Smooth muscle cell (in vitro differentiated cells): ENCODE measurements at regions not wholly inside any gene's neighbourhood (a gene's known extent, or its start where the extent isn't known, plus 50 kb on each side); places are given as distances from the start of the nearest gene placed in this dataset.
"Not testable (repeated sequence)": the region's sequence is repeated elsewhere in the genome, so short reads cannot be mapped to it uniquely, and the experiment has no call there.

Experiments
- DNase-seq: peaks from one replicate; lab custom pipeline; 2025; ENCODE audit not compliant: unreplicated experiment; lab: John Stamatoyannopoulos, UW
- H2AFZ ChIP-seq: fragments of 200-600 bp; sonication (generic); 2 replicates; pipeline ENCODE4 v1.6.0; 2016; ENCODE audit warnings: antibody characterized with exemption, low read depth, mild to moderate bottlenecking
- H3F3A ChIP-seq: fragments of 200-600 bp; sonication (generic); 2 replicates; pipeline ENCODE4 v1.6.0; 2017; ENCODE audit warnings: antibody characterized with exemption, low read depth
- H3K27ac ChIP-seq: fragments of 200-600 bp; sonication (generic); 2 replicates; pipeline ENCODE4 v1.5.1; 2016; ENCODE audit warnings: low read depth, mild to moderate bottlenecking
- H3K27me3 ChIP-seq: fragments of 200-600 bp; sonication (generic); 2 replicates; pipeline ENCODE4 v1.6.1; 2016; ENCODE audit warnings: low read depth, mild to moderate bottlenecking
- H3K36me3 ChIP-seq: fragments of 200-600 bp; sonication (generic); 2 replicates; pipeline ENCODE4 v1.5.1; 2016; ENCODE audit warnings: low read depth
- H3K4me1 ChIP-seq: fragments of 200-600 bp; sonication (generic); 2 replicates; pipeline ENCODE4 v1.5.1; 2016; ENCODE audit warnings: low read depth
- H3K4me2 ChIP-seq: fragments of 200-600 bp; sonication (generic); 2 replicates; pipeline ENCODE4 v1.6.0; 2016; ENCODE audit warnings: mild to moderate bottlenecking
- H3K4me3 ChIP-seq: fragments of 200-600 bp; sonication (generic); 2 replicates; pipeline ENCODE4 v1.5.1; 2016; ENCODE audit warnings: mild to moderate bottlenecking
- H3K79me2 ChIP-seq: fragments of 200-600 bp; sonication (generic); 2 replicates; pipeline ENCODE4 v1.6.0; 2016; ENCODE audit warnings: low read depth, mild to moderate bottlenecking
- H3K9ac ChIP-seq: fragments of 200-600 bp; sonication (generic); 2 replicates; pipeline ENCODE4 v1.6.0; 2016; ENCODE audit warnings: low read depth
- H3K9me3 ChIP-seq: fragments of 200-600 bp; sonication (generic); replicated peaks from 2 replicates; pipeline ENCODE4 v1.5.1; 2016; ENCODE audit warnings: low read depth
- H4K20me1 ChIP-seq: fragments of 200-600 bp; sonication (generic); 2 replicates; pipeline ENCODE4 v1.6.0; 2016; ENCODE audit warnings: low read depth
- CTCF ChIP-seq: fragments of 200-600 bp; sonication (generic); IDR thresholded peaks from 2 replicates; pipeline ENCODE4 v1.5.1; 2017; ENCODE audit warnings: borderline replicate concordance, mild to moderate bottlenecking, antibody characterized with exemption; ENCODE audit not compliant: insufficient read depth, poor library complexity, severe bottlenecking
- WGBS: methylation state at CpG from one replicate; pipeline ENCODE4 v1.1.7; 2016; ENCODE audit warnings: low lambda C conversion rate; 5-methylcytosine and 5-hydroxymethylcytosine counted together

GRCh38 chr19:28296506-28296905 lies 916.4 kb downstream of the UQCRFS1 start:
- no peak for DNase-seq
- H4K20me1 ChIP-seq = no peaks in the 10 kb centered on the region
- H3F3A ChIP-seq = no peaks in the 10 kb centered on the region
- 71% methylated on average over 4 of the region's 4 CpGs for WGBS
- no peaks in the 10 kb centered on the region for H3K4me1 ChIP-seq
- no peaks in the 10 kb centered on the region for H3K27me3 ChIP-seq
- no peaks in the 10 kb centered on the region for H3K9me3 ChIP-seq
- no peaks in the 10 kb centered on the region for H3K36me3 ChIP-seq
- no peak overlapping the region for H3K4me3 ChIP-seq
- no peak for TF ChIP-seq CTCF
- H3K4me2 ChIP-seq = no peak overlapping the region
- H3K27ac ChIP-seq = no peak overlapping the region
- H2AFZ ChIP-seq = no peak overlapping the region
- no peak overlapping the region for H3K9ac ChIP-seq
- H3K79me2 ChIP-seq = no peaks in the 10 kb centered on the region

- not testable (repeated sequence) for H3K79me2 ChIP-seq, H3K27me3 ChIP-seq, H3K9ac ChIP-seq, H3K36me3 ChIP-seq, H3K4me1 ChIP-seq, H4K20me1 ChIP-seq, H3K4me3 ChIP-seq, H3K9me3 ChIP-seq, H3K27ac ChIP-seq, H3F3A ChIP-seq, H2AFZ ChIP-seq, H3K4me2 ChIP-seq, DNase-seq
- WGBS = 100% methylated on average over 1 of the region's 1 CpG
These were observed 918.0 kb downstream of the UQCRFS1 start for GRCh38 chr19:28294975-28295374.

- H3F3A ChIP-seq = no peaks in the 10 kb centered on the region
- no peaks in the 10 kb centered on the region for H4K20me1 ChIP-seq
- H3K9ac ChIP-seq = no peak overlapping the region
- H2AFZ ChIP-seq = no peak overlapping the region
- no peaks in the 10 kb centered on the region for H3K79me2 ChIP-seq
- no peak overlapping the region for H3K4me2 ChIP-seq
- no peak overlapping the region for H3K27ac ChIP-seq
- H3K27me3 ChIP-seq = no peaks in the 10 kb centered on the region
- WGBS = 40% methylated on average over 6 of the region's 6 CpGs
- TF ChIP-seq CTCF = no peak
- no peak for DNase-seq
- no peaks in the 10 kb centered on the region for H3K9me3 ChIP-seq
- H3K4me3 ChIP-seq = no peak overlapping the region
- no peaks in the 10 kb centered on the region for H3K36me3 ChIP-seq
- peaks cover 7% of the 10 kb centered on the region for H3K4me1 ChIP-seq
These were observed 918.6 kb downstream of the UQCRFS1 start for GRCh38 chr19:28294395-28294794.

GRCh38 chr19:28293685-28294084 lies 919.3 kb downstream of the UQCRFS1 start:
- Histone ChIP-seq H3K79me2 (no peaks in the 10 kb centered on the region), H3K36me3 (no peaks in the 10 kb centered on the region), H3K4me3 (no peak overlapping the region), H3K4me2 (no peak overlapping the region), H3F3A (no peaks in the 10 kb centered on the region), H3K9ac (no peak overlapping the region), H2AFZ (no peak overlapping the region), H3K4me1 (peaks cover 14% of the 10 kb centered on the region), H3K9me3 (no peaks in the 10 kb centered on the region), H3K27ac (no peak overlapping the region), H3K27me3 (no peaks in the 10 kb centered on the region), H4K20me1 (no peaks in the 10 kb centered on the region)
- 93% methylated on average over 3 of the region's 3 CpGs for WGBS
- no peak for TF ChIP-seq CTCF
- no peak for DNase-seq
